ENCODE measurements at regions not wholly inside any gene's neighbourhood (a gene's known extent, or its start where the extent isn't known, plus 50 kb on each side); places are given as distances from the start of the nearest gene placed in this dataset.
"Not testable (repeated sequence)": the region's sequence is repeated elsewhere in the genome, so short reads cannot be mapped to it uniquely, and the experiment has no call there.

- TF ChIP-seq, protein P1, sequence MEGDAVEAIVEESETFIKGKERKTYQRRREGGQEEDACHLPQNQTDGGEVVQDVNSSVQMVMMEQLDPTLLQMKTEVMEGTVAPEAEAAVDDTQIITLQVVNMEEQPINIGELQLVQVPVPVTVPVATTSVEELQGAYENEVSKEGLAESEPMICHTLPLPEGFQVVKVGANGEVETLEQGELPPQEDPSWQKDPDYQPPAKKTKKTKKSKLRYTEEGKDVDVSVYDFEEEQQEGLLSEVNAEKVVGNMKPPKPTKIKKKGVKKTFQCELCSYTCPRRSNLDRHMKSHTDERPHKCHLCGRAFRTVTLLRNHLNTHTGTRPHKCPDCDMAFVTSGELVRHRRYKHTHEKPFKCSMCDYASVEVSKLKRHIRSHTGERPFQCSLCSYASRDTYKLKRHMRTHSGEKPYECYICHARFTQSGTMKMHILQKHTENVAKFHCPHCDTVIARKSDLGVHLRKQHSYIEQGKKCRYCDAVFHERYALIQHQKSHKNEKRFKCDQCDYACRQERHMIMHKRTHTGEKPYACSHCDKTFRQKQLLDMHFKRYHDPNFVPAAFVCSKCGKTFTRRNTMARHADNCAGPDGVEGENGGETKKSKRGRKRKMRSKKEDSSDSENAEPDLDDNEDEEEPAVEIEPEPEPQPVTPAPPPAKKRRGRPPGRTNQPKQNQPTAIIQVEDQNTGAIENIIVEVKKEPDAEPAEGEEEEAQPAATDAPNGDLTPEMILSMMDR (conservative IDR thresholded peaks at IDR 0.05; ENCODE audit: low read length): not testable (repeated sequence)
- TF ChIP-seq EZH2phosphoT487 (IDR thresholded peaks at IDR 0.05; ENCODE audit: borderline replicate concordance): not testable (repeated sequence)
These were observed 64.9 kb upstream of the ZNF195 start for GRCh38 chr11:3443700-3444419.

Data from Loucy (cell line).